K562 (cell line): ENCODE measurements at regions not wholly inside any gene's neighbourhood (a gene's known extent, or its start where the extent isn't known, plus 50 kb on each side); places are given as distances from the start of the nearest gene placed in this dataset.

ENCODE experiments used
- ATAC-seq: fragments of 200-7000 bp; cut with Tn5 transposase; 3 replicates; pipeline ENCODE4 v1.9.1; 2020; ENCODE audit warnings: moderate library complexity
- BruUV-seq: library from RNA; stranded (reverse); fragments of 400-500 nt; replicated peaks from 2 replicates; lab custom pipeline; 2021; lab: Mats Ljungman, UMichigan
- CTCF ChIA-PET: fragments of 300-600 bp; formaldehyde crosslinking; extraction: SDS; loops from one replicate; lab custom pipeline; 2021; ENCODE audit warnings: low intra/inter-chr PET ratio; lab: Yijun Ruan, JAX
- POLR2A ChIA-PET: fragments of 300-600, 350-650 bp; sonication (Branson Sonifier 250); formaldehyde crosslinking; extraction: SDS; loops from one replicate; lab custom pipeline; 2021; ENCODE audit warnings: antibody characterized with exemption, inconsistent platforms; lab: Yijun Ruan, JAX
- DNase-seq, 4 experiments: peaks; one replicate each; pipeline versions ENCODE4 v3.0.0 to v3.0.0-alpha.2; 2011 to 2018; ENCODE audit warnings: low spot score in 3 of 4, mixed read lengths in 3 of 4; ENCODE audit errors: extremely low read depth in 1 of 4
- FAIRE-seq: peaks from 2 replicates; lab custom pipeline; 2011; peaks lifted over from hg19 to GRCh38; lab: Jason Lieb, UNC
- H2AFZ ChIP-seq: 2 replicates; pipeline ENCODE4 v1.6.0; 2011; ENCODE audit warnings: low read depth, low read length, control low read depth, inconsistent platforms
- H3K27ac ChIP-seq: fragments of 200-600 bp; 3 replicates; pipeline ENCODE4 v1.8.0; 2011; ENCODE audit warnings: low read depth, mild to moderate bottlenecking, control low read depth, inconsistent platforms, low read length, moderate library complexity, mixed read lengths; ENCODE audit errors: extremely low read depth
- H3K27me3 ChIP-seq, 2 experiments: fragments of 300-600 bp in 1 of 2; 2 replicates in 1 of 2; 3 replicates in 1 of 2; pipeline versions ENCODE4 v1.6.0 to v1.8.0; 2011; ENCODE audit warnings: inconsistent platforms in 2 of 2, low read length in 2 of 2, mild to moderate bottlenecking in 1 of 2, mixed read lengths in 1 of 2, moderate library complexity in 1 of 2; ENCODE audit not compliant: control insufficient read depth in 2 of 2, insufficient read depth in 2 of 2
- H3K36me3 ChIP-seq: fragments of 300-600 bp; 3 replicates; pipeline ENCODE4 v1.8.0; 2011; ENCODE audit warnings: mild to moderate bottlenecking, low read length, inconsistent platforms; ENCODE audit not compliant: control insufficient read depth, insufficient read depth
- H3K4me1 ChIP-seq, 2 experiments: fragments of 200-600 bp in 1 of 2; replicated peaks in 1 of 2; 2 replicates in 1 of 2; 3 replicates in 1 of 2; pipeline versions ENCODE4 v1.5.1 to v1.8.0; 2011; ENCODE audit warnings: inconsistent platforms in 2 of 2, low read length in 2 of 2, mild to moderate bottlenecking in 1 of 2, mixed read lengths in 1 of 2, moderate library complexity in 1 of 2; ENCODE audit not compliant: control insufficient read depth in 2 of 2, insufficient read depth in 2 of 2
- H3K4me2 ChIP-seq: 2 replicates; pipeline ENCODE4 v1.6.1; 2011; ENCODE audit warnings: low read length, control low read depth, inconsistent platforms, mixed read lengths; ENCODE audit not compliant: insufficient read depth
- H3K4me3 ChIP-seq: fragments of 200-600 bp; sonication (generic), shearing (Covaris generic); 2 replicates; pipeline ENCODE4 v1.5.1; 2016; ENCODE audit warnings: control low read depth, inconsistent platforms
- H3K79me2 ChIP-seq: fragments of 200-600 bp; 3 replicates; pipeline ENCODE4 v1.8.0; 2011; ENCODE audit warnings: low read length, inconsistent platforms; ENCODE audit not compliant: control insufficient read depth, insufficient read depth
- H3K9ac ChIP-seq, 2 experiments: 2 replicates each; pipeline versions ENCODE4 v1.6.0 to v1.6.1; 2011; ENCODE audit warnings: low read depth in 2 of 2, low read length in 2 of 2, control low read depth in 1 of 2, inconsistent platforms in 1 of 2, mild to moderate bottlenecking in 1 of 2, mixed read lengths in 1 of 2; ENCODE audit not compliant: insufficient read depth in 1 of 2
- H3K9me1 ChIP-seq: one replicate; pipeline ENCODE4 v1.6.0; 2011; ENCODE audit warnings: inconsistent platforms, mild to moderate bottlenecking, low read length, moderate library complexity; ENCODE audit not compliant: control insufficient read depth, insufficient read depth
- H3K9me3 ChIP-seq: replicated peaks from 2 replicates; pipeline ENCODE4 v1.5.1; 2011; ENCODE audit warnings: low read depth, low read length, inconsistent platforms; ENCODE audit not compliant: control insufficient read depth, insufficient read depth
- H4K20me1 ChIP-seq: replicated peaks from 2 replicates; pipeline ENCODE4 v1.6.1; 2011; ENCODE audit warnings: low read length, inconsistent platforms, mixed read lengths; ENCODE audit not compliant: control insufficient read depth, insufficient read depth
- BDP1 ChIP-seq: IDR thresholded peaks from 3 replicates; pipeline ENCODE4 v1.6.1; 2011; ENCODE audit not compliant: insufficient read length, insufficient read depth
- DPF2 ChIP-seq: fragments of 450-650 bp; IDR thresholded peaks from 2 replicates; pipeline ENCODE4 v1.6.1; 2016
- HOMEZ ChIP-seq: fragments of 250-450 bp; sonication (Bioruptor Pico); IDR thresholded peaks from 2 replicates; pipeline ENCODE4 v1.4.0; 2020; ENCODE audit warnings: mild to moderate bottlenecking, moderate library complexity
- MAFK ChIP-seq: IDR thresholded peaks from 2 replicates; pipeline ENCODE4 v1.6.1; 2011; ENCODE audit warnings: low read length, improper control_type of control experiment
- POLR2A ChIP-seq: fragments of 450-650 bp; conservative IDR thresholded peaks from 2 replicates; pipeline ENCODE4 v1.6.1; 2016
- RBFOX2 ChIP-seq: fragments of 200-400 bp; formaldehyde crosslinking; IDR thresholded peaks from 2 replicates; pipeline ENCODE4 v1.6.1; 2017; ENCODE audit warnings: low read depth, mild to moderate bottlenecking, low read length, moderate library complexity
- RBM39 ChIP-seq: fragments of 200-400 bp; formaldehyde crosslinking; optimal IDR thresholded peaks from 2 replicates; pipeline ENCODE3; 2018; ENCODE audit warnings: low read depth, low read length
- RFX5 ChIP-seq: IDR thresholded peaks from 2 replicates; pipeline ENCODE4 v1.6.1; 2011; ENCODE audit warnings: low read depth, mild to moderate bottlenecking, improper control_type of control experiment, low read length
- SAFB ChIP-seq: fragments of 200-400 bp; formaldehyde crosslinking; IDR thresholded peaks from 2 replicates; pipeline ENCODE4 v1.6.1; 2017; ENCODE audit warnings: low read depth, low read length, borderline replicate concordance
- TBP ChIP-seq: optimal IDR thresholded peaks from 2 replicates; pipeline ENCODE3; 2011; ENCODE audit warnings: low read depth, low read length, improper control_type of control experiment
- TOE1 ChIP-seq, 2 experiments: fragments of 450-650 bp in 1 of 2; sonication (generic) in 1 of 2; formaldehyde crosslinking in 1 of 2; IDR thresholded peaks; 2 replicates each; pipeline versions ENCODE4 v1.7.1 to v1.8.0; 2016 to 2022; ENCODE audit warnings: borderline replicate concordance in 2 of 2, mild to moderate bottlenecking in 2 of 2, antibody characterized with exemption in 1 of 2, inconsistent platforms in 1 of 2, low read depth in 1 of 2, missing genetic modification reagents in 1 of 2, moderate library complexity in 1 of 2
- TRIM25 ChIP-seq: fragments of 450-650 bp; IDR thresholded peaks from 2 replicates; pipeline ENCODE4 v1.7.0; 2016; ENCODE audit warnings: borderline replicate concordance
- TSC22D4 ChIP-seq: fragments of 450-650 bp; IDR thresholded peaks from 2 replicates; pipeline ENCODE4 v1.6.1; 2016; ENCODE audit warnings: missing genetic modification characterization, missing biosample characterization, control low read depth
- WGBS: fragments of 100-300 bp; shearing (Covaris generic); methylation state at CpG from one replicate; pipeline ENCODE4 v1.1.6; 2016; ENCODE audit warnings: low coverage, mixed read lengths; ENCODE audit not compliant: insufficient coverage; ENCODE audit errors: missing lambda C conversion rate; 5-methylcytosine and 5-hydroxymethylcytosine counted together
- in situ Hi-C: fragments of 300-500 bp; cut with MboI; formaldehyde crosslinking; loops from 4 replicates; pipeline ENCODE4 v1.15.0; 2018; ENCODE audit warnings: inconsistent platforms, mixed read lengths
- intact Hi-C: fragments of 100-400 bp; cut with micrococcal nuclease; formaldehyde crosslinking; loops from 2 replicates; pipeline ENCODE4 v1.14.2; 2022
- TF ChIP-seq, protein P1 (sequence below): sonication (generic); formaldehyde crosslinking; IDR thresholded peaks from 2 replicates; pipeline ENCODE4 v1.8.0; 2022; ENCODE audit warnings: mild to moderate bottlenecking, missing genetic modification reagents

GRCh38 chr7:110486549-110486948 lies 604.4 kb upstream of the LRRN3 start:
- FAIRE-seq (no peak), ATAC-seq (no peak), DNase-seq (no peak)
- BruUV-seq = no TSS peak
- 2% methylated on average over 2 of the region's 2 CpGs for WGBS
- no peaks in the 10 kb centered on the region for H3K9me1 ChIP-seq
- H2AFZ ChIP-seq = no peak overlapping the region
- H3K27me3 ChIP-seq = no peaks in the 10 kb centered on the region
- intact Hi-C loops (no loop called here), in situ Hi-C loops (no loop called here)
- H3K4me1 ChIP-seq = no peaks in the 10 kb centered on the region
- H4K20me1 ChIP-seq = no peaks in the 10 kb centered on the region
- CTCF ChIA-PET = no interaction called here
- no peak overlapping the region for H3K4me3 ChIP-seq
- no peak overlapping the region for H3K27ac ChIP-seq
- no peak overlapping the region for H3K9ac ChIP-seq
- TF ChIP-seq, protein P1, sequence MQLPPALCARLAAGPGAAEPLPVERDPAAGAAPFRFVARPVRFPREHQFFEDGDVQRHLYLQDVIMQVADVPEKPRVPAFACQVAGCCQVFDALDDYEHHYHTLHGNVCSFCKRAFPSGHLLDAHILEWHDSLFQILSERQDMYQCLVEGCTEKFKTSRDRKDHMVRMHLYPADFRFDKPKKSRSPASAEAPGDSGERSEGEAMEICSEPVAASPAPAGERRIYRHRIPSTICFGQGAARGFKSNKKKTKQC (CRISPR knock-in tag) = no peak
- no peak for TF ChIP-seq BDP1
- POLR2A ChIA-PET = no interaction called here
- H3K4me2 ChIP-seq = no peak overlapping the region
- H3K79me2 ChIP-seq = no peaks in the 10 kb centered on the region
- peaks cover 2% of the 10 kb centered on the region; the same call in 1 of the 2 replicates for H3K9me3 ChIP-seq
- no peaks in the 10 kb centered on the region for H3K36me3 ChIP-seq

DNA sequence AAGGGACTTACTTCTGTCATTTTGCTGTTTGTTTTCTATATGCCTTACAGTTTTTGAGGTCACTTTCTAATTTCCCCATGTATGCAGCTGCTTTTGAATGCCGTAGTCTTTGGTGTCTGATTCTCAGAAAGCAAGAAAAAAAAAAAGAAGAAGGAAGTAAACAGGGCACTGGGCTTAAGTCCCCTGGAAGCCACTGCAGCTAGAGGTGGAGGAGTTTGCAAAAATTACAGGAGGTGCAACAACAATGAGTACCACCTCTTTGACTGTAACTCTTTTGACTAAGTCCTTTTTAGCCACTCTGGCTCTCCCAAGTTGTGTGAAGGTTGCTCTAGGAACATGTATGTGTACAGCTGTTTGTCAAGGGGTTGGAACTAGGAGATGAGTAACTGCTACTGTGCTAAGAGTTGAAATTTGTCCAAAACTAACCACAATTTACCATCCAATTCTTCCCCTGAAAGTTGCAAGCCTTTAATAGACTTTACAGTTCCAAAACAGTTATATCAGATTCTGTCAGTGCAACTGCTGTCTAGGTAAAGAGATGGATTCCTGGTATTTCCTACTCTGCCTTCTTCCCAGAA lies 588.0 kb upstream of the LRRN3 start:
- H4K20me1 ChIP-seq = no peaks in the 10 kb centered on the region
- H3K4me3 ChIP-seq = no peak overlapping the region
- no peaks in the 10 kb centered on the region for H3K27me3 ChIP-seq
- no peaks in the 10 kb centered on the region for H3K36me3 ChIP-seq
- H3K4me1 ChIP-seq = no peaks in the 10 kb centered on the region
- H3K9me1 ChIP-seq = no peaks in the 10 kb centered on the region
- ATAC-seq = no peak
- H3K9me3 ChIP-seq = no peaks in the 10 kb centered on the region
- intact Hi-C loops = no loop called here
- BruUV-seq = no TSS peak
- H3K9ac ChIP-seq = no peak overlapping the region
- CTCF ChIA-PET = no interaction called here
- no peak for FAIRE-seq
- POLR2A ChIA-PET = no interaction called here
- 0% methylated on average over 1 of the region's 1 CpG for WGBS
- H3K27ac ChIP-seq = no peak overlapping the region
- H2AFZ ChIP-seq = no peak overlapping the region
- DNase-seq = no peak
- no peaks in the 10 kb centered on the region for H3K79me2 ChIP-seq
- no peak overlapping the region for H3K4me2 ChIP-seq
- in situ Hi-C loops = no loop called here
- no peak for TF ChIP-seq RBFOX2
- no peak for TF ChIP-seq RBM39
- no peak for TF ChIP-seq TRIM25
- TF ChIP-seq RFX5 = no peak
- no peak for TF ChIP-seq DPF2
- TF ChIP-seq SAFB = no peak
- no peak for TF ChIP-seq POLR2A
- TF ChIP-seq HOMEZ = no peak
- no peak for TF ChIP-seq TSC22D4 (tag)
- no peak for TF ChIP-seq MAFK
- TF ChIP-seq TOE1 (IDR thresholded peaks at IDR 0.05; ENCODE audit: borderline replicate concordance) = no peak
- TF ChIP-seq TOE1 (CRISPR knock-in tag; IDR thresholded peaks at IDR 0.05; ENCODE audit: borderline replicate concordance, low read depth) = no peak
- no peak for TF ChIP-seq TBP
